ENCODE measurements at regions not wholly inside any gene's neighbourhood (a gene's known extent, or its start where the extent isn't known, plus 50 kb on each side); places are given as distances from the start of the nearest gene placed in this dataset.

- H3K9me3 ChIP-seq = no peaks in the 10 kb centered on the region
- no peaks in the 10 kb centered on the region for H3K36me3 ChIP-seq
- H3K27me3 ChIP-seq = no peaks in the 10 kb centered on the region
- H3K4me3 ChIP-seq = no peak overlapping the region
- no peak for DNase-seq
- intact Hi-C loops (cut with DNase I) = no loop called here
- TF ChIP-seq POLR2AphosphoS5 (IDR thresholded peaks at IDR 0.05) (peak in 2 of 4 donors; percentile 22 to 37), POLR2A (IDR thresholded peaks at IDR 0.05) (no peak), EP300 (IDR thresholded peaks at IDR 0.05) (peak in 2 of 4 donors; percentile 16 to 30)
- 77 to 88% methylated on average over 7 of the region's 7 CpGs for WGBS, 2 donors
- peaks cover 0 to 25% (median 20%) of the 10 kb centered on the region in 4 donors for H3K4me1 ChIP-seq
- peak overlapping the region in 3 of 4 donors; percentile 7 to 64 (median 48) for H3K27ac ChIP-seq
Measured at GRCh38 chr12:94047781-94048567, 100.4 kb upstream of the PLXNC1 start.

- WGBS, 2 donors = 86 to 88% methylated on average over 3 of the region's 3 CpGs
- Histone ChIP-seq H3K27ac (peak overlapping the region in 1 of 4 donors; percentile 64), H3K27me3 (no peaks in the 10 kb centered on the region), H3K36me3 (no peaks in the 10 kb centered on the region), H3K9me3 (no peaks in the 10 kb centered on the region), H3K4me1 (peaks cover 0 to 32% (median 21%) of the 10 kb centered on the region in 4 donors), H3K4me3 (no peak overlapping the region)
- DNase-seq = no peak
- TF ChIP-seq POLR2A (IDR thresholded peaks at IDR 0.05) = no peak
- TF ChIP-seq EP300 (IDR thresholded peaks at IDR 0.05) = no peak
- TF ChIP-seq CTCF (IDR thresholded peaks at IDR 0.05) = no peak
- TF ChIP-seq POLR2AphosphoS5 (IDR thresholded peaks at IDR 0.05) = no peak
- intact Hi-C loops (cut with DNase I) = no loop called here
Measured at GRCh38 chr12:94048757-94049156, 99.6 kb upstream of the PLXNC1 start.

DNA sequence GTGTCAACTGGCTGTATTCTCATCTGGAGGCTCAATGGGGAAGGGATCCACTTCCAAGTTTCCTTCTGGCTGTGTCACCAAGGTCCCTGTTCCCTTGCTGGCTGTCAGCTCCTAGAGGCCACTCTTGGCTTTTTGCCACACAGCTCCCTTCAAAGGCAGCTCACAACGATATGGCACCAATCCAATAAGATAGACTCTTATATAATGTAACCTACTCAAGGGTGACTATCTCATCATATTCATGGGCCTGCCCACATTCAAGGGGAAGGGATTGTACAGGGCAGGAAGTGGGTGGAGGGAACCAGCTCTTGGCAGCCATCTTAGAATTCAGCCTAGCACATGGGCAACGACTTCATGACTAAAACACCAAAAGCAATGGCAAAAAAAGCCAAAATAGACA, 98.7 kb upstream of the PLXNC1 start:
- intact Hi-C loops (cut with DNase I) = no loop called here

GRCh38 chr12:94053676-94054075, 94.7 kb upstream of the PLXNC1 start:
- Histone ChIP-seq H3K4me3 (no peak overlapping the region), H3K36me3 (no peaks in the 10 kb centered on the region), H3K27ac (no peak overlapping the region), H3K9me3 (no peaks in the 10 kb centered on the region), H3K4me1 (peaks cover 0 to 19% (median 3%) of the 10 kb centered on the region in 4 donors), H3K27me3 (no peaks in the 10 kb centered on the region)
- WGBS, 2 donors = 35 to 73% methylated on average over 2 of the region's 2 CpGs
- intact Hi-C loops (cut with DNase I) = no loop called here
- no peak for DNase-seq
- TF ChIP-seq EP300 (IDR thresholded peaks at IDR 0.05) (no peak), POLR2AphosphoS5 (IDR thresholded peaks at IDR 0.05) (no peak), POLR2A (IDR thresholded peaks at IDR 0.05) (no peak), CTCF (IDR thresholded peaks at IDR 0.05) (no peak)

More for the DNA sequence above, 98.7 kb upstream of the PLXNC1 start:
- 79 to 85% methylated on average over 2 of the region's 2 CpGs for WGBS, 2 donors
- Histone ChIP-seq H3K27ac (no peak overlapping the region), H3K4me1 (peaks cover 0 to 32% (median 21%) of the 10 kb centered on the region in 4 donors), H3K9me3 (no peaks in the 10 kb centered on the region), H3K27me3 (no peaks in the 10 kb centered on the region), H3K4me3 (no peak overlapping the region), H3K36me3 (no peaks in the 10 kb centered on the region)
- no peak for TF ChIP-seq POLR2AphosphoS5 (IDR thresholded peaks at IDR 0.05)
- no peak for TF ChIP-seq CTCF (IDR thresholded peaks at IDR 0.05)
- TF ChIP-seq EP300 (IDR thresholded peaks at IDR 0.05) = no peak
- no peak for TF ChIP-seq POLR2A (IDR thresholded peaks at IDR 0.05)
- DNase-seq = no peak

GRCh38 chr12:94055528-94055927, 92.8 kb upstream of the PLXNC1 start:
- Histone ChIP-seq H3K9me3 (no peaks in the 10 kb centered on the region), H3K27me3 (no peaks in the 10 kb centered on the region), H3K4me3 (no peak overlapping the region), H3K36me3 (no peaks in the 10 kb centered on the region), H3K4me1 (peaks cover 0 to 19% (median 3%) of the 10 kb centered on the region in 4 donors), H3K27ac (no peak overlapping the region)
- TF ChIP-seq POLR2A (IDR thresholded peaks at IDR 0.05) (no peak), EP300 (IDR thresholded peaks at IDR 0.05) (no peak), POLR2AphosphoS5 (IDR thresholded peaks at IDR 0.05) (no peak), CTCF (IDR thresholded peaks at IDR 0.05) (no peak)
- DNase-seq = no peak
- intact Hi-C loops (cut with DNase I) = no loop called here
- 13 to 72% methylated on average over 3 of the region's 3 CpGs for WGBS, 2 donors

Data from sigmoid colon (tissue), 6 donors.